Renal cortical epithelial cell (primary cell): ENCODE measurements at regions not wholly inside any gene's neighbourhood (a gene's known extent, or its start where the extent isn't known, plus 50 kb on each side); places are given as distances from the start of the nearest gene placed in this dataset.

ENCODE experiments used
- DNase-seq: peaks from one replicate; pipeline ENCODE4 v3.0.0-alpha.2; 2011; ENCODE audit warnings: low read depth

- no peak for DNase-seq
Measured at GRCh38 chr5:125317536-125317995, 571.1 kb upstream of the ZNF608 start.

GRCh38 chr5:125321654-125322053 lies 575.2 kb upstream of the ZNF608 start:
- no peak for DNase-seq

GRCh38 chr5:125323613-125324012 lies 577.2 kb upstream of the ZNF608 start:
- no peak for DNase-seq

GRCh38 chr5:125325488-125326149 lies 579.2 kb upstream of the ZNF608 start:
- DNase-seq: no peak

- DNase-seq: peak; percentile 41
Measured at GRCh38 chr5:125326150-125326510, 579.7 kb upstream of the ZNF608 start.

GRCh38 chr5:125327676-125328075 lies 581.2 kb upstream of the ZNF608 start:
- DNase-seq: no peak

GRCh38 chr5:125331987-125332598 lies 585.7 kb upstream of the ZNF608 start:
- no peak for DNase-seq

- no peak for DNase-seq
Measured at GRCh38 chr5:125333416-125333815, 587.0 kb upstream of the ZNF608 start.

GRCh38 chr5:125336401-125336800 lies 590.0 kb upstream of the ZNF608 start:
- DNase-seq: no peak

GRCh38 chr5:125337294-125337693 lies 590.9 kb upstream of the ZNF608 start:
- DNase-seq: no peak

GRCh38 chr5:125338440-125339174 lies 592.2 kb upstream of the ZNF608 start:
- DNase-seq: no peak

- DNase-seq: no peak
Measured at GRCh38 chr5:125341436-125341835, 595.0 kb upstream of the ZNF608 start.

GRCh38 chr5:125343015-125343414 lies 596.6 kb upstream of the ZNF608 start:
- peak; percentile 13 for DNase-seq

- DNase-seq: no peak
Measured at GRCh38 chr5:125346316-125346715, 599.9 kb upstream of the ZNF608 start.

GRCh38 chr5:125348221-125348692 lies 601.8 kb upstream of the ZNF608 start:
- no peak for DNase-seq

GRCh38 chr5:125348936-125349831 lies 602.7 kb upstream of the ZNF608 start:
- DNase-seq: peak; percentile 12

GRCh38 chr5:125357660-125358059 lies 611.2 kb upstream of the ZNF608 start:
- DNase-seq: peak; percentile 53

GRCh38 chr5:125365747-125366146 lies 619.3 kb upstream of the ZNF608 start:
- DNase-seq: no peak

GRCh38 chr5:125367702-125368101 lies 621.3 kb upstream of the ZNF608 start:
- DNase-seq: no peak

GRCh38 chr5:125370461-125371205 lies 624.2 kb upstream of the ZNF608 start:
- DNase-seq: no peak
